Stimulated activated CD8-positive, alpha-beta memory T cell treated with anti-CD3 and anti-CD28 coated beads, Interleukin-15, amount 100 ng/mL, for 4 hours (primary cell): ENCODE measurements at regions not wholly inside any gene's neighbourhood (a gene's known extent, or its start where the extent isn't known, plus 50 kb on each side); places are given as distances from the start of the nearest gene placed in this dataset.

Experiments
- DNase-seq, 2 donors: peaks; one replicate each; pipeline ENCODE4 v3.0.0-alpha.2; 2020; ENCODE audit warnings: low read depth in 2 of 2

GRCh38 chr6:1123386-1124375, 188.2 kb upstream of the FOXQ1 start:
- DNase-seq = no peak

DNA sequence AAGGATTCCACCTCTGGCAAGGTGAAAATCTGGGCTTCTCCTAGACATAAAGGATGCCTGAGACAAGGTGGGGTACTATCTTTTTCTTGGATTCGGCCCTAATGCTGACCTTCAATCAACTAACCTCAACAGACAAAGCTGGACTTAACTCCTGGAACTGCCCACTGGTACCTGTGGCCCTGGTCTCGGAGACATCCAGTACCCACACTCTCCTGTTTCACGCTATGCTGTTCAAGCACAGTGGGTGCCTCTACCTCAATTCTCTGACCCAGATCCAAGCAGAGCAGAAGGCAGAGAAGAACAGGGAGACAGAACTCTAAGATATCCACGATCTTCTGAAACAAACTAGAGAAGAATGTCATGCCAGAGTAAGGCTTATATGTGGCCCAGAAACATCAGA, 189.8 kb upstream of the FOXQ1 start:
- DNase-seq = no peak

DNA sequence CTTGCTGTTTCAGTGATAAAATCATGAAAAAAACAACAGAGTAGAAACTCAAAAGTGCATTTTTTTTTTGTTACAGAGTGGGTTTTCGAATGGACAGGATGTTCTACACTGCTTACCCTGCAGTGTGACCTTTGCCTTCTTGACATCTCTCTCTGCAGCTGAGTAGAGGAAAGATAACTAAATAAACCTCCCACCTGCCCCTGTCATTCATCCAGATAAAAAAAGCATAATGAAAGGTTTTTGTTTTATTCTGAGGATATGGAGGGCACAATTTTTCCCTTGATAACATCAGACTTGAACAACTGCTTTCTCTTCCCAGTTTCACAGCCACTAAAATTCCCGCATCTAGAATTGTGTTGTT, 193.6 kb upstream of the FOXQ1 start:
- DNase-seq = no peak

- DNase-seq = no peak
Observed at GRCh38 chr6:1117530-1118286, 194.2 kb upstream of the FOXQ1 start.

DNA sequence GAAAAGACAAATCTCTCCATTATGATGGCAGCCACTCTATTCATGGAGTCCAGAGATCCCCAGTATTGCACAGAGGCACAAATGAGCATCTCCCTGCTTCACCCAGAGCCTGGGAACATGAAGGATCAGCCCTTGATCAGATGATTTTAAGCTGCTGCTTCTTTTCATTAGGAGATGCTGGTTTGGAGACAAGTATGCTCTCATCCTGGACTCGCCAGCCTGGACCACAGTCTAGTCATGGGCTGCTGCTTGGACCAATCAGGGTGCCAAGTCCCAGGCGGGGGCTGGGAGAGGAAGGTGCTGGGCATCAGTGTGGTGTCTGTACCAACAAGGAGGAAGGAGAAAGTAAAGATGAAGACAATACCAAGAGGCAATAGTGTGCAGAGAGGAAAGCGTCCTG, 195.7 kb upstream of the FOXQ1 start:
- DNase-seq = no peak

DNA sequence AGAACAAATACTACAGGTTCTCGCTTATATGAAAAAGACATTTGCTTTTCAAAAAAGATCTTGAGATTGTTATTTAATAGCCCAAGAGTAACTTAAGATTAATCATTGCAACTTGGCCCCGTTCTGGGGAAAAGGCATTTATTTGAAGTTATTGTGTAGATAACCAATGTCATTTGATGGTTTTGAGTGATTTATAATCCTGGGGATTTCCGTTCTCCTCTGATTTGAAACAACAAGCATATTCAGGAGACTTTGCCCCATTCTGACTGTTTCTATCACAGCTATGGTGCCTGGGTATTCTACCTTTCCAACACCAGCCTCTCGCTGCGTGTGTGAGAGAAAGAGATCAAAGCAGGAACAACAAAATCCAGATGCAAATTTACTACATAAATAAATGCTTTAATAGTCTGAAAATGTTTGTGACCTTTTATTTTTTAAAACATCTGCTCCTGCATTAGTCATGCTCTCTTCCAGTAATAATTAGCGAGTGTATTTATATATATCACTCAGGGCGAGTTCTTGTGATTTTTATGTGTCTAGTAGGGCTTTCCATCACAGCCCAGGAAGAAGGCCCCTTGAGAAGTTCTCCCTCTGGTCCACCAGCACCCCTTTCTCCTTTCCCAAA, 197.9 kb upstream of the FOXQ1 start:
- no peak for DNase-seq

DNA sequence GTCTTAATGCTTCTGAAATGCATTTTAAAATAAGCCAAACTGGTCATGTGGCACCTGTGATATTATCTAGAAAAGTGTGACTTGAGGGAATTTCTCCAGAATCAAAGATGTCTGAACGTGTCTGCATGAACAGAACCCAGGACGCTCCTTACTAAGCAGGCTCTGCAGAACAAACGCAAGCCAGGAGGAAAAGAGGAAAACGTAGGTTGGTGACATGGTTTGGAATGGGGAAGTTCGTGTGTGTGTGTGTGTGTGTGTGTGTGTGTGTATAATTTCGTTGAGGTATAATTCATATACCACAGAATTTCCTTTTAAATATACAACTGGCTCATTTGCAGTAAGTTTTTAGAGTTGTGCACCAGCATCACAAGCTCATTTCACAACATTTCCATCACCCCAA, 200.5 kb upstream of the FOXQ1 start:
- DNase-seq = no peak

GRCh38 chr6:1110941-1111349, 201.0 kb upstream of the FOXQ1 start:
- DNase-seq = no peak

- no peak for DNase-seq
Observed at GRCh38 chr6:1110164-1110563, 201.7 kb upstream of the FOXQ1 start.

DNA sequence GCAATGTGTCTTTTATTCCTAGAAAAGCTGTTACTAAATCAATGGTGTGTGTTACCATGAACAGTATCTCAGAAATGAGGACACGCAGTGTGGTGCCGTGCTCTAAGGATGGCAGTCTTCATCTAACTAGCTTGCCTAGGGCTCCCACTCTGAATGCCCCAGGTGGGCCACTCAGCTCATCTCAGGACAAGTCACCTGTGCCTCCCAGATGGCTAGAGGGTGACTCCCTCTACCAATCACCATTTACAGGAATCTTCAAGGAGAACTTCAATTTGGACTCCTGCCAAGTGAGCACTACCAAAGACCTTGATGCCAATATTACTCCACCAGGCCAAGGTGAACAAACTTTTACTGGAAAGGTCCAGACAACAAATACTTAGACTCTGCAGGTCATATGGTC, 202.8 kb upstream of the FOXQ1 start:
- no peak for DNase-seq

- DNase-seq = no peak
Observed at GRCh38 chr6:1108198-1108597, 203.7 kb upstream of the FOXQ1 start.

DNA sequence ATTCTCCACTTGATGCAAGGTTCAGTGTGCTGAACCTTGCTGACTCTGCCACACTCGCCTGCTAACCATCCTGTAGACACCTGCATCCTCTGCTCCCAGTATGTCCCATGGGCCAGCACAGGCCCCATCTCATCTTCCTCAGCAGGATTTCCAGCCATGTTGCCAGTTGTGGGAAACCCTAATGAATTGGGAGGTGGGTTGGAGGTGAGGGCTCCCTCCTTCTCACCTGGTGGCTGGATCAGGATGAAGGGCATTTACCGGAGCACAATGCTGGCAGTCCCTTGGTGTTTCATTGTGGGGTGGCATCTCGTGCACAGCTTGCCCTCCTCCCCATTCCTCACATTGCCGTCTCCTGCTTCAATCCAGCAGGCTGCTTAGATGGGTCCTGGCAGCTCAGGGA, 204.3 kb upstream of the FOXQ1 start:
- DNase-seq = no peak

GRCh38 chr6:1105833-1106400, 206.0 kb upstream of the FOXQ1 start:
- DNase-seq = no peak

- DNase-seq = no peak
Observed at GRCh38 chr6:1104988-1105670, 206.8 kb upstream of the FOXQ1 start.

DNA sequence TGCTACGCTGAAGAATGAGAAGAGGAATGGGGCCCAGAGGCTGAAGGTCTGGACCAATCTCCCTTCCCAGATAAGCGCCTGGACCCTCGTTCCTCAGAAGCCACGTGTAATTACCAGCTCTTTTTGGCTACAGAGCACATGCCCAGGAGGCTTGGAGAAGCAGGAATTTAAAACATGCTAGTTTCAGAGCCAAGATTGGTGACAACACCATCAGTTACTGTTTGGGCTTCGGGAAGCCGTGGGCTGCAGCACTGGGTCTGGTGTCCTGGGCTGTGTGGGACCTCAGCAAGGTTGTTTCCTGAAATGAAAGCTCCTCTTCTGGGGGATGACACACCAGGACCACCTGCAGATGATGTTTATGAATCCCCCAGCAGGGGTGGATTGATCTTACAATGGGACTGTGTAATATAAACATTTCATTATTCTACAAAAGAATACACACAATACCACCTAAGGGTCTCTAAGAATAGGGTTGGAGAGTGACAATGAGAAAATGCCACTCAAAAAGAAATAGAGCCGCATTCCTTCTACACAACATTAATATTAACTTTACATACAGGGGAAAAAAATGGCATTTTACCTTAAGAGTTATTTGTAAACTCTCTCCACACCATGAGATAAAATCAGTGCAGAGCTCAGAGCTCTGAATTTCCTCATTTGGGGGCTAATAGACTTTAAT, 207.8 kb upstream of the FOXQ1 start:
- DNase-seq = no peak

DNA sequence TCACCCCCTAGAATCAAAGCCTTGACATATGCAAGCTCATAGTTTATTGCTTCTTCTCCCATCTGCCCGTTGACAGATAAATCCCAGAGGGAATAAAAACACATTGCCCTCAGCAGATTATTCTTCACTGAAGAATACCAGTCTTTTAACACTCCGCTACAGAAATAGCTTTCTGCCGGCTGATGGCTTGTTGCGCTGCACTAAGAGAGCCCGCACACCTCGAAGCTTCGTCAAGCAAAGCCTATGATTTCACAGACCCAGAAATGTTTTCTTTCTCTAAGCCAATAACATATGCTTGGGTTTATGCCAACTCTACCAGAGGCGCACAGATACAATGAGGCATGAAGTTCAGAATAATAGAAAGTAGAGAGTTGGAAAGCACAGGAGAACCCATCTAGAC, 208.9 kb upstream of the FOXQ1 start:
- no peak for DNase-seq

- DNase-seq = no peak
Observed at GRCh38 chr6:1100269-1100668, 211.6 kb upstream of the FOXQ1 start.

- DNase-seq = no peak
Observed at GRCh38 chr6:1099264-1099663, 212.6 kb upstream of the FOXQ1 start.

DNA sequence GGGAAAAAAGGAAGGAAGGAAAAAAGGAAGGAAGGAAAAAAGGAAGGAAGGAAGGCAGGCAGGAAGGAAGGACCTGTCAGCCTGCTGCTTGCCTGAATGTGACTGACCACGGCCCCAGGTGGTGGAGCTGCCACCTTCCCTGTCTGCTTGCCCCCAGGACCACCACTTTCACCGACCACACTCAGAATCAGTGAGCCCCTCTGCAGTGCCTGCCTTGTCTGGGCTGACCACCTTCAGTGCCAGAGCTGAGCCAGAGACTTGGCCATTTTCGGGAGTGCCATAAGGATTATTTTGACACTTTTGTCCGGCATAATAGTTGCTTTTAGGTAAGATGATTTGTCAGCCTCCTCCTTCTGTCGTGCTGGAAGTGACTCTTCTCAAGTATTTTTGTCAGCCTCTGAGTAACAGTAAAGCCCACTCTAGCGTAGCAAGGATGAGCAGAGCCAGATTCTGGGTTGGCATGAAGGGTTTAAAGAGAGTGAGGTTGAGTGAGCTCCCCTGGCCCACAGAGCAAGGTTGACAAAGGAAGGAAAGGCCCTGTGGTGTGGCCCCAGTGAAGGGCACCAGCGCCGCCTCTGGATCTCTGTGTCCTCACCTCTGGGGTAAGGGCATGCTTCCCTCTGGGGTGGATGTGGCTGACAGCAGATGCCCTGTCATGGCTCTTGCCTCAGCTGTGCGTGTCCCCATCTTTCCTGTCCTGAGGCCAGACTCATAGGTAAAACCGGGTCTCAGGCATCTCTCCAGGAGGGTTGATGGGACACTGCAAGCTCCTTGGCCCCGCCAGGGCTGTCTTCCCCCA, 214.7 kb upstream of the FOXQ1 start:
- DNase-seq = no peak

- DNase-seq = no peak
Observed at GRCh38 chr6:1094306-1094705, 217.6 kb upstream of the FOXQ1 start.
